ENCODE measurements at regions not wholly inside any gene's neighbourhood (a gene's known extent, or its start where the extent isn't known, plus 50 kb on each side); places are given as distances from the start of the nearest gene placed in this dataset.

GRCh38 chr3:23108451-23109057 is 94.6 kb upstream of the UBE2E2 start:
- no peak overlapping the region for H3K4me3 Mint-ChIP-seq (ENCODE audit: unreplicated experiment)
- no peaks in the 10 kb centered on the region for H3K9me3 Mint-ChIP-seq (ENCODE audit: unreplicated experiment)
- TF ChIP-seq CTCF (IDR thresholded peaks at IDR 0.05; ENCODE audit: insufficient read depth in 1 of 2, low read depth in 1 of 2, low read length in 1 of 2, severe bottlenecking in 1 of 2, unreplicated experiment in 1 of 2) = no peak
- H3K27ac Mint-ChIP-seq (ENCODE audit: unreplicated experiment) = no peak overlapping the region
- H3K36me3 Mint-ChIP-seq (ENCODE audit: insufficient read depth, unreplicated experiment) = no peaks in the 10 kb centered on the region
- H3K4me1 Mint-ChIP-seq (ENCODE audit: low read depth, unreplicated experiment) = peaks cover 11% of the 10 kb centered on the region
- H3K4me1 ChIP-seq = peaks cover 2% of the 10 kb centered on the region; the same call in 1 of the 2 replicates
- ChIA-PET CTCF (no interaction called here), POLR2A (no interaction called here)
- no TSS peak for BruUV-seq (replicated peaks)
- no peaks in the 10 kb centered on the region for H3K36me3 ChIP-seq (ENCODE audit: control insufficient read depth, insufficient read depth, low read length)
- H3K9me3 ChIP-seq = no peaks in the 10 kb centered on the region
- peaks cover 2% of the 10 kb centered on the region for H3K27me3 Mint-ChIP-seq (ENCODE audit: insufficient read depth, unreplicated experiment)
- no peak for DNase-seq
- H3K27me3 ChIP-seq (replicated peaks; ENCODE audit: control insufficient read depth, insufficient read depth, low read length) = no peaks in the 10 kb centered on the region
- intact Hi-C loops (cut with micrococcal nuclease; ENCODE audit: unreplicated experiment) = no loop called here
- no peak overlapping the region for H3K4me3 ChIP-seq (ENCODE audit: low read depth, low read length)

DNA sequence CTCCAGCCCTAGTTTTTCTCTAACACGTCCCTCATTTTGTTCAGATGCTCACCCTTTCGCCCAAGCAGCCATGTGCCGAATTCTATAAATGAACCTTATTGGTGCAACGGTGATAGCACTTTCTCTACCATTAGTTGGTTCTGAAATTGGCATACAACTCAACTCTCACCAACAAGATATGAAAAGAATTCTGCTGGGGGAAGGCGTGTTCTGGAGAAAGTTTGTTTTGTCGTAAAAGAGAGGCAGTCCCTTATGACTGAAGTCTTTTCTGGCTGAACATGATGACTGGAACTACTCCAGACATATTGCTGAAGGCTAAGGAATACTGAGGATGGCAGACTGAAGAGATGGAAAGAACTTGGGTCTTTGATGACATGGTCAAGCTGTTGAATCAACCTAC is 91.8 kb upstream of the UBE2E2 start:
- no peak overlapping the region for H3K4me3 ChIP-seq (ENCODE audit: low read depth, low read length)
- Mint-ChIP-seq H3K9me3 (ENCODE audit: unreplicated experiment) (no peaks in the 10 kb centered on the region), H3K27ac (ENCODE audit: unreplicated experiment) (no peak overlapping the region), H3K4me3 (ENCODE audit: unreplicated experiment) (no peak overlapping the region), H3K36me3 (ENCODE audit: insufficient read depth, unreplicated experiment) (no peaks in the 10 kb centered on the region), H3K27me3 (ENCODE audit: insufficient read depth, unreplicated experiment) (peaks cover 2% of the 10 kb centered on the region), H3K4me1 (ENCODE audit: low read depth, unreplicated experiment) (peaks cover 13% of the 10 kb centered on the region)
- intact Hi-C loops (cut with micrococcal nuclease; ENCODE audit: unreplicated experiment) = no loop called here
- BruUV-seq (replicated peaks) = no TSS peak
- CTCF ChIA-PET = no interaction called here
- TF ChIP-seq CTCF (IDR thresholded peaks at IDR 0.05; ENCODE audit: insufficient read depth in 1 of 2, low read depth in 1 of 2, low read length in 1 of 2, severe bottlenecking in 1 of 2, unreplicated experiment in 1 of 2) = no peak
- POLR2A ChIA-PET = no interaction called here
- no peaks in the 10 kb centered on the region for H3K9me3 ChIP-seq
- H3K36me3 ChIP-seq (ENCODE audit: control insufficient read depth, insufficient read depth, low read length) = no peaks in the 10 kb centered on the region
- H3K4me1 ChIP-seq = 0 out of 2 replicates have a peak, but pooled peaks cover 5% of the 10 kb centered on the region
- no peaks in the 10 kb centered on the region for H3K27me3 ChIP-seq (replicated peaks; ENCODE audit: control insufficient read depth, insufficient read depth, low read length)
- DNase-seq = no peak

GRCh38 chr3:23111797-23112196 is 91.3 kb upstream of the UBE2E2 start:
- Histone ChIP-seq H3K27me3 (replicated peaks; ENCODE audit: control insufficient read depth, insufficient read depth, low read length) (no peaks in the 10 kb centered on the region), H3K4me1 (0 out of 2 replicates have a peak, but pooled peaks cover 5% of the 10 kb centered on the region), H3K9me3 (no peaks in the 10 kb centered on the region), H3K36me3 (ENCODE audit: control insufficient read depth, insufficient read depth, low read length) (no peaks in the 10 kb centered on the region), H3K4me3 (ENCODE audit: low read depth, low read length) (no peak overlapping the region)
- DNase-seq = no peak
- H3K27ac Mint-ChIP-seq (ENCODE audit: unreplicated experiment) = no peak overlapping the region
- no TSS peak for BruUV-seq (replicated peaks)
- no peak overlapping the region for H3K4me3 Mint-ChIP-seq (ENCODE audit: unreplicated experiment)
- H3K36me3 Mint-ChIP-seq (ENCODE audit: insufficient read depth, unreplicated experiment) = no peaks in the 10 kb centered on the region
- peaks cover 13% of the 10 kb centered on the region for H3K4me1 Mint-ChIP-seq (ENCODE audit: low read depth, unreplicated experiment)
- intact Hi-C loops (cut with micrococcal nuclease; ENCODE audit: unreplicated experiment) = no loop called here
- no peak for TF ChIP-seq CTCF (IDR thresholded peaks at IDR 0.05; ENCODE audit: insufficient read depth in 1 of 2, low read depth in 1 of 2, low read length in 1 of 2, severe bottlenecking in 1 of 2, unreplicated experiment in 1 of 2)
- H3K27me3 Mint-ChIP-seq (ENCODE audit: insufficient read depth, unreplicated experiment) = peaks cover 2% of the 10 kb centered on the region
- H3K9me3 Mint-ChIP-seq (ENCODE audit: unreplicated experiment) = no peaks in the 10 kb centered on the region
- ChIA-PET POLR2A (no interaction called here), CTCF (no interaction called here)

Measured in Caco-2 (cell line).